ENCODE measurements at regions not wholly inside any gene's neighbourhood (a gene's known extent, or its start where the extent isn't known, plus 50 kb on each side); places are given as distances from the start of the nearest gene placed in this dataset.

- TF ChIP-seq POLR2AphosphoS5 (IDR thresholded peaks at IDR 0.05) (no peak), POLR2A (IDR thresholded peaks at IDR 0.05) (no peak), CTCF (IDR thresholded peaks at IDR 0.05 in 8 of 11, conservative IDR thresholded peaks at IDR 0.05 in 3 of 11) (no peak)
- no peak for DNase-seq
- Histone ChIP-seq H3K27me3 (replicated peaks in 1 of 7) (no peaks in the 10 kb centered on the region), H3K4me3 (no peak overlapping the region), H3K36me3 (no peaks in the 10 kb centered on the region), H3K9me3 (no peaks in the 10 kb centered on the region), H3K27ac (no peak overlapping the region), H3K4me1 (no peaks in the 10 kb centered on the region)
- intact Hi-C loops (cut with DNase I; ENCODE audit: low total_unique reads), result no loop called here
- 19 to 67% (median 55%) methylated on average over 1 of the region's 1 CpG for WGBS, 5 donors
Observed at GRCh38 chr22:47777426-47777825, 1015.0 kb downstream of the TBC1D22A start.

- intact Hi-C loops (cut with DNase I; ENCODE audit: low total_unique reads), result no loop called here
Observed at GRCh38 chr22:47776329-47776728, 1013.9 kb downstream of the TBC1D22A start.

GRCh38 chr22:47775686-47776085 lies 1013.2 kb downstream of the TBC1D22A start:
- Histone ChIP-seq H3K4me1 (no peaks in the 10 kb centered on the region), H3K27me3 (replicated peaks in 1 of 7) (no peaks in the 10 kb centered on the region), H3K36me3 (no peaks in the 10 kb centered on the region), H3K27ac (no peak overlapping the region), H3K9me3 (peaks cover 0 to 5% (median 0%) of the 10 kb centered on the region in 8 donors), H3K4me3 (no peak overlapping the region)
- no peak for DNase-seq
- 53 to 68% (median 56%) methylated on average over 4 of the region's 4 CpGs for WGBS, 5 donors
- TF ChIP-seq POLR2AphosphoS5 (IDR thresholded peaks at IDR 0.05), result no peak
- no peak for TF ChIP-seq CTCF (IDR thresholded peaks at IDR 0.05 in 8 of 11, conservative IDR thresholded peaks at IDR 0.05 in 3 of 11)
- no peak for TF ChIP-seq POLR2A (IDR thresholded peaks at IDR 0.05)
- intact Hi-C loops (cut with DNase I; ENCODE audit: low total_unique reads), result no loop called here

More at GRCh38 chr22:47776329-47776728, 1013.9 kb downstream of the TBC1D22A start:
- 55 to 66% (median 65%) methylated on average over 10 of the region's 10 CpGs for WGBS, 5 donors
- no peak for TF ChIP-seq POLR2AphosphoS5 (IDR thresholded peaks at IDR 0.05)
- Histone ChIP-seq H3K27me3 (replicated peaks in 1 of 7) (no peaks in the 10 kb centered on the region), H3K4me1 (no peaks in the 10 kb centered on the region), H3K9me3 (peaks cover 0 to 4% (median 0%) of the 10 kb centered on the region in 8 donors), H3K27ac (no peak overlapping the region), H3K4me3 (no peak overlapping the region), H3K36me3 (no peaks in the 10 kb centered on the region)
- no peak for DNase-seq

- WGBS, 5 donors, result 73 to 84% (median 78%) methylated on average over 4 of the region's 4 CpGs
- H3K9me3 ChIP-seq, result peaks cover 0 to 5% (median 0%) of the 10 kb centered on the region in 8 donors
- DNase-seq, result no peak
- no peak overlapping the region for H3K4me3 ChIP-seq
- no peaks in the 10 kb centered on the region for H3K4me1 ChIP-seq
- TF ChIP-seq POLR2A (IDR thresholded peaks at IDR 0.05), result no peak
- TF ChIP-seq POLR2AphosphoS5 (IDR thresholded peaks at IDR 0.05), result no peak
- no peak for TF ChIP-seq CTCF (IDR thresholded peaks at IDR 0.05 in 8 of 11, conservative IDR thresholded peaks at IDR 0.05 in 3 of 11)
- intact Hi-C loops (cut with DNase I; ENCODE audit: low total_unique reads), result no loop called here
- no peak overlapping the region for H3K27ac ChIP-seq
- H3K36me3 ChIP-seq, result no peaks in the 10 kb centered on the region
- H3K27me3 ChIP-seq (replicated peaks in 1 of 7), result no peaks in the 10 kb centered on the region
Observed at GRCh38 chr22:47775191-47775590, 1012.7 kb downstream of the TBC1D22A start.

- Histone ChIP-seq H3K27me3 (replicated peaks in 1 of 7) (peaks cover 0 to 8% (median 0%) of the 10 kb centered on the region in 7 donors), H3K4me1 (no peaks in the 10 kb centered on the region), H3K36me3 (no peaks in the 10 kb centered on the region), H3K9me3 (peaks cover 0 to 5% (median 0%) of the 10 kb centered on the region in 8 donors), H3K4me3 (no peak overlapping the region), H3K27ac (no peak overlapping the region)
- intact Hi-C loops (cut with DNase I; ENCODE audit: low total_unique reads), result no loop called here
- no peak for DNase-seq
- TF ChIP-seq POLR2AphosphoS5 (IDR thresholded peaks at IDR 0.05) (no peak), CTCF (IDR thresholded peaks at IDR 0.05 in 8 of 11, conservative IDR thresholded peaks at IDR 0.05 in 3 of 11) (no peak), POLR2A (IDR thresholded peaks at IDR 0.05) (no peak)
- WGBS, 5 donors, result 68 to 78% (median 73%) methylated on average over 2 of the region's 2 CpGs
Observed at GRCh38 chr22:47773635-47774034, 1011.2 kb downstream of the TBC1D22A start.

Data from spleen (tissue), 11 donors.